Stimulated activated naive B cell treated with anti-CD40 and anti-IgM and Interleukin-4, amounts not matched to agents 10 μg/mL and 1 μg/mL and 100 μg/mL, for 72 hours (primary cell): ENCODE measurements at regions not wholly inside any gene's neighbourhood (a gene's known extent, or its start where the extent isn't known, plus 50 kb on each side); places are given as distances from the start of the nearest gene placed in this dataset.

ENCODE experiments used
- ATAC-seq, 2 donors: fragments of 150-1000 bp; cut with Tn5 transposase; replicated peaks; 2 replicates each; pipeline ENCODE4 v1.10.0; 2021; ENCODE audit warnings: moderate library complexity in 1 of 2
- DNase-seq: peaks from one replicate; pipeline ENCODE4 v3.0.0; 2021
- H3K27ac Mint-ChIP-seq: one replicate; pipeline ENCODE4 v1.8.0; 2022; ENCODE audit warnings: mild to moderate bottlenecking, mixed read lengths
- H3K27me3 Mint-ChIP-seq, 2 donors: one replicate each; pipeline ENCODE4 v1.8.0; 2022; ENCODE audit warnings: mixed read lengths in 2 of 2
- H3K36me3 Mint-ChIP-seq, 2 donors: one replicate each; pipeline ENCODE4 v1.8.0; 2022; ENCODE audit warnings: mixed read lengths in 2 of 2, mild to moderate bottlenecking in 1 of 2
- H3K4me1 Mint-ChIP-seq, 2 donors: one replicate each; pipeline ENCODE4 v1.8.0; 2022; ENCODE audit warnings: mixed read lengths in 2 of 2, mild to moderate bottlenecking in 1 of 2
- H3K4me3 Mint-ChIP-seq, 2 donors: one replicate each; pipeline ENCODE4 v1.8.0; 2022; ENCODE audit warnings: mild to moderate bottlenecking in 2 of 2, mixed read lengths in 2 of 2, moderate library complexity in 1 of 2
- H3K9me3 Mint-ChIP-seq, 2 donors: one replicate each; pipeline ENCODE4 v1.8.0; 2022; ENCODE audit warnings: mixed read lengths in 2 of 2, mild to moderate bottlenecking in 1 of 2

- H3K9me3 Mint-ChIP-seq: peaks cover 9 to 19% of the 10 kb centered on the region in 2 donors
- peaks cover 0 to 11% of the 10 kb centered on the region in 2 donors for H3K27me3 Mint-ChIP-seq
- no peaks in the 10 kb centered on the region for H3K36me3 Mint-ChIP-seq
- DNase-seq (no peak), ATAC-seq (no peak)
- no peaks in the 10 kb centered on the region for H3K4me1 Mint-ChIP-seq
- H3K4me3 Mint-ChIP-seq: no peak overlapping the region
- no peak overlapping the region for H3K27ac Mint-ChIP-seq
Observed at GRCh38 chr12:125583071-125583470, 517.8 kb downstream of the AACS start.

GRCh38 chr12:125586441-125586840, 521.2 kb downstream of the AACS start:
- H3K36me3 Mint-ChIP-seq: no peaks in the 10 kb centered on the region

GRCh38 chr12:125593269-125593668, 528.0 kb downstream of the AACS start:
- no peak overlapping the region for H3K27ac Mint-ChIP-seq

More at GRCh38 chr12:125586441-125586840, 521.2 kb downstream of the AACS start:
- DNase-seq (no peak), ATAC-seq (no peak)
- Mint-ChIP-seq H3K4me1 (no peaks in the 10 kb centered on the region), H3K27ac (no peak overlapping the region), H3K27me3 (peaks cover 0 to 11% of the 10 kb centered on the region in 2 donors), H3K4me3 (no peak overlapping the region), H3K9me3 (peaks cover under 1 to 3% of the 10 kb centered on the region in 2 donors)

GRCh38 chr12:125604976-125605375, 539.7 kb downstream of the AACS start:
- no peak overlapping the region for H3K27ac Mint-ChIP-seq
- H3K36me3 Mint-ChIP-seq: no peaks in the 10 kb centered on the region
- no peak for DNase-seq
- no peak overlapping the region for H3K4me3 Mint-ChIP-seq
- ATAC-seq: no peak
- H3K27me3 Mint-ChIP-seq: no peaks in the 10 kb centered on the region
- no peaks in the 10 kb centered on the region for H3K4me1 Mint-ChIP-seq
- H3K9me3 Mint-ChIP-seq: peaks cover 5 to 12% of the 10 kb centered on the region in 2 donors

More at GRCh38 chr12:125593269-125593668, 528.0 kb downstream of the AACS start:
- Mint-ChIP-seq H3K36me3 (no peaks in the 10 kb centered on the region), H3K4me3 (no peak overlapping the region), H3K9me3 (peaks cover 4 to 8% of the 10 kb centered on the region in 2 donors), H3K4me1 (no peaks in the 10 kb centered on the region), H3K27me3 (no peaks in the 10 kb centered on the region)
- ATAC-seq (no peak), DNase-seq (no peak)

- H3K9me3 Mint-ChIP-seq: peaks cover 5 to 14% of the 10 kb centered on the region in 2 donors
- H3K27ac Mint-ChIP-seq: no peak overlapping the region
- H3K27me3 Mint-ChIP-seq: no peaks in the 10 kb centered on the region
- DNase-seq (no peak), ATAC-seq (no peak)
- no peak overlapping the region for H3K4me3 Mint-ChIP-seq
- H3K36me3 Mint-ChIP-seq: no peaks in the 10 kb centered on the region
- H3K4me1 Mint-ChIP-seq: no peaks in the 10 kb centered on the region
Observed at GRCh38 chr12:125606312-125606711, 541.1 kb downstream of the AACS start.

GRCh38 chr12:125610292-125610691, 545.1 kb downstream of the AACS start:
- H3K27ac Mint-ChIP-seq: no peak overlapping the region
- DNase-seq (no peak), ATAC-seq (no peak)
- no peaks in the 10 kb centered on the region for H3K36me3 Mint-ChIP-seq
- no peaks in the 10 kb centered on the region for H3K27me3 Mint-ChIP-seq
- H3K4me1 Mint-ChIP-seq: no peaks in the 10 kb centered on the region
- no peak overlapping the region for H3K4me3 Mint-ChIP-seq
- peaks cover 5 to 8% of the 10 kb centered on the region in 2 donors for H3K9me3 Mint-ChIP-seq

GRCh38 chr12:125610971-125611370, 545.7 kb downstream of the AACS start:
- Mint-ChIP-seq H3K27me3 (no peaks in the 10 kb centered on the region), H3K4me3 (no peak overlapping the region), H3K36me3 (no peaks in the 10 kb centered on the region), H3K4me1 (no peaks in the 10 kb centered on the region), H3K9me3 (peaks cover 0 to 6% of the 10 kb centered on the region in 2 donors), H3K27ac (no peak overlapping the region)
- DNase-seq (no peak), ATAC-seq (no peak)

- Mint-ChIP-seq H3K4me1 (no peaks in the 10 kb centered on the region), H3K27me3 (no peaks in the 10 kb centered on the region), H3K36me3 (no peaks in the 10 kb centered on the region), H3K27ac (no peak overlapping the region), H3K4me3 (no peak overlapping the region), H3K9me3 (peaks cover 0 to 8% of the 10 kb centered on the region in 2 donors)
- no peak for ATAC-seq
- DNase-seq: no peak
Observed at GRCh38 chr12:125614058-125614457, 548.8 kb downstream of the AACS start.

GRCh38 chr12:125619723-125620122, 554.5 kb downstream of the AACS start:
- H3K4me3 Mint-ChIP-seq: no peak overlapping the region
- H3K27me3 Mint-ChIP-seq: no peaks in the 10 kb centered on the region
- H3K36me3 Mint-ChIP-seq: no peaks in the 10 kb centered on the region
- peaks cover 0 to 7% of the 10 kb centered on the region in 2 donors for H3K9me3 Mint-ChIP-seq
- ATAC-seq (no peak), DNase-seq (no peak)
- no peak overlapping the region for H3K27ac Mint-ChIP-seq
- H3K4me1 Mint-ChIP-seq: no peaks in the 10 kb centered on the region

- DNase-seq (no peak), ATAC-seq (no peak)
- Mint-ChIP-seq H3K4me3 (no peak overlapping the region), H3K9me3 (peaks cover 0 to 7% of the 10 kb centered on the region in 2 donors), H3K27me3 (no peaks in the 10 kb centered on the region), H3K4me1 (no peaks in the 10 kb centered on the region), H3K27ac (no peak overlapping the region), H3K36me3 (no peaks in the 10 kb centered on the region)
Observed at GRCh38 chr12:125633686-125634085, 568.5 kb downstream of the AACS start.

- ATAC-seq (no peak), DNase-seq (no peak)
- Mint-ChIP-seq H3K27ac (no peak overlapping the region), H3K4me3 (no peak overlapping the region), H3K27me3 (no peaks in the 10 kb centered on the region), H3K36me3 (no peaks in the 10 kb centered on the region), H3K4me1 (no peaks in the 10 kb centered on the region), H3K9me3 (peaks cover 0 to 7% of the 10 kb centered on the region in 2 donors)
Observed at GRCh38 chr12:125634813-125635212, 569.6 kb downstream of the AACS start.

GRCh38 chr12:125639826-125640225, 574.6 kb downstream of the AACS start:
- Mint-ChIP-seq H3K4me3 (no peak overlapping the region), H3K9me3 (no peaks in the 10 kb centered on the region), H3K27me3 (peaks cover 0 to 4% of the 10 kb centered on the region in 2 donors), H3K36me3 (no peaks in the 10 kb centered on the region), H3K4me1 (no peaks in the 10 kb centered on the region), H3K27ac (no peak overlapping the region)
- DNase-seq (no peak), ATAC-seq (no peak)

GRCh38 chr12:125643055-125643454, 577.8 kb downstream of the AACS start:
- no peak for ATAC-seq
- no peaks in the 10 kb centered on the region for H3K9me3 Mint-ChIP-seq
- DNase-seq: no peak
- H3K27ac Mint-ChIP-seq: no peak overlapping the region
- no peaks in the 10 kb centered on the region for H3K4me1 Mint-ChIP-seq
- H3K27me3 Mint-ChIP-seq: peaks cover 0 to 4% of the 10 kb centered on the region in 2 donors
- H3K4me3 Mint-ChIP-seq: no peak overlapping the region
- no peaks in the 10 kb centered on the region for H3K36me3 Mint-ChIP-seq

- Mint-ChIP-seq H3K27ac (no peak overlapping the region), H3K27me3 (no peaks in the 10 kb centered on the region), H3K4me1 (no peaks in the 10 kb centered on the region)
Observed at GRCh38 chr12:125645724-125646123, 580.5 kb downstream of the AACS start.

GRCh38 chr12:125650587-125650986, 585.4 kb downstream of the AACS start:
- Mint-ChIP-seq H3K4me1 (no peaks in the 10 kb centered on the region), H3K27me3 (no peaks in the 10 kb centered on the region), H3K4me3 (no peak overlapping the region), H3K36me3 (no peaks in the 10 kb centered on the region), H3K27ac (no peak overlapping the region), H3K9me3 (peaks cover 0 to 3% of the 10 kb centered on the region in 2 donors)
- ATAC-seq: no peak
- no peak for DNase-seq

More at GRCh38 chr12:125645724-125646123, 580.5 kb downstream of the AACS start:
- Mint-ChIP-seq H3K36me3 (no peaks in the 10 kb centered on the region), H3K9me3 (peaks cover 0 to 2% of the 10 kb centered on the region in 2 donors), H3K4me3 (no peak overlapping the region)
- ATAC-seq (no peak), DNase-seq (no peak)

- Mint-ChIP-seq H3K4me1 (no peaks in the 10 kb centered on the region), H3K27me3 (no peaks in the 10 kb centered on the region), H3K27ac (no peak overlapping the region), H3K4me3 (no peak overlapping the region), H3K36me3 (no peaks in the 10 kb centered on the region), H3K9me3 (peaks cover 0 to 3% of the 10 kb centered on the region in 2 donors)
- no peak for DNase-seq
- no peak for ATAC-seq
Observed at GRCh38 chr12:125651625-125652024, 586.4 kb downstream of the AACS start.
